ENCODE measurements at regions not wholly inside any gene's neighbourhood (a gene's known extent, or its start where the extent isn't known, plus 50 kb on each side); places are given as distances from the start of the nearest gene placed in this dataset.
"Not testable (repeated sequence)": the region's sequence is repeated elsewhere in the genome, so short reads cannot be mapped to it uniquely, and the experiment has no call there.

DNA sequence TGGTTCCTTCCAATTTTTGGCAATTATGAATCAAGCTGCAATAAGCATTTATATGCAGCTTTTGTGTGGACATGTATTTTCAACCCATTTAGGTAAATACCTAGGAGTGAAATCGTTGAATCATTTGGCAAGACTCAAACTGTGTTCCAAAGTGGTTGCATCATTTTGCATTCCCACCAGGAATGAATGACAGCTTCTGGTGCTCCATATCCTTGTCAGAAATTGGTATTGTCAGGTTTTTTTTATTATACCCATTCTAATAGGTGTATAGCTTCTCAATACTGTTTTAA lies 290.7 kb downstream of the CNTNAP3B start:
- H3K27ac ChIP-seq (ENCODE audit: insufficient read depth, low read length); in situ Hi-C loops (cut with MboI; ENCODE audit: low sequenced_read_pairs); H3K9me1 ChIP-seq (ENCODE audit: insufficient read depth, low read length); H4K8ac ChIP-seq (ENCODE audit: low read depth in 2 of 2, low read length in 2 of 2); H3K4me2 ChIP-seq (ENCODE audit: low read depth, low read length); CTCF ChIA-PET; H2AFZ ChIP-seq (replicated peaks; ENCODE audit: low read length, poor library complexity); H2AK9ac ChIP-seq (replicated peaks; ENCODE audit: low read depth, low read length, poor library complexity); H2AK5ac ChIP-seq (ENCODE audit: low read depth, low read length); H3K4ac ChIP-seq (ENCODE audit: low read depth, low read length); POLR2A ChIA-PET (ENCODE audit: unreplicated experiment); H3K79me1 ChIP-seq (ENCODE audit: low read depth in 1 of 2, low read length in 2 of 2); DNase-seq; H3K27me3 ChIP-seq (ENCODE audit: control insufficient read depth, insufficient read depth, low read length); intact Hi-C loops (cut with micrococcal nuclease); H2BK20ac ChIP-seq (ENCODE audit: low read depth, low read length); H2BK5ac ChIP-seq (ENCODE audit: low read depth, low read length, poor library complexity, severe bottlenecking); H4K91ac ChIP-seq (ENCODE audit: insufficient read depth, low read depth, low read length); H3K36me3 ChIP-seq (ENCODE audit: control insufficient read depth, insufficient read depth, low read length); H3K9ac ChIP-seq (ENCODE audit: low read depth, low read length); H3K56ac ChIP-seq (ENCODE audit: extremely low read depth, insufficient read depth, low read length); H4K5ac ChIP-seq (ENCODE audit: low read depth, low read length); dilution Hi-C loops (cut with HindIII; ENCODE audit: low sequenced_read_pairs, unreplicated experiment); H3K4me3 ChIP-seq (ENCODE audit: insufficient read depth, low read depth, low read length); H3K18ac ChIP-seq (ENCODE audit: low read depth, low read length); H3K23ac ChIP-seq (ENCODE audit: low read depth, low read length); H2BK120ac ChIP-seq (ENCODE audit: low read depth, low read length); H2BK15ac ChIP-seq (ENCODE audit: low read depth, low read length); BruUV-seq (replicated peaks); H3K14ac ChIP-seq (replicated peaks; ENCODE audit: low read depth, low read length); H3K4me1 ChIP-seq (ENCODE audit: control insufficient read depth, insufficient read depth, low read length); ATAC-seq (ENCODE audit: low read depth); H4K20me1 ChIP-seq (ENCODE audit: insufficient read depth, low read length); H3K9me3 ChIP-seq (ENCODE audit: control insufficient read depth, insufficient read depth, low read length): not testable (repeated sequence)
- WGBS, 2 experiments (ENCODE audit: extremely low coverage in 2 of 2, insufficient read length in 1 of 2) = no CpG with 5 or more reads among the region's 1 CpG

DNA sequence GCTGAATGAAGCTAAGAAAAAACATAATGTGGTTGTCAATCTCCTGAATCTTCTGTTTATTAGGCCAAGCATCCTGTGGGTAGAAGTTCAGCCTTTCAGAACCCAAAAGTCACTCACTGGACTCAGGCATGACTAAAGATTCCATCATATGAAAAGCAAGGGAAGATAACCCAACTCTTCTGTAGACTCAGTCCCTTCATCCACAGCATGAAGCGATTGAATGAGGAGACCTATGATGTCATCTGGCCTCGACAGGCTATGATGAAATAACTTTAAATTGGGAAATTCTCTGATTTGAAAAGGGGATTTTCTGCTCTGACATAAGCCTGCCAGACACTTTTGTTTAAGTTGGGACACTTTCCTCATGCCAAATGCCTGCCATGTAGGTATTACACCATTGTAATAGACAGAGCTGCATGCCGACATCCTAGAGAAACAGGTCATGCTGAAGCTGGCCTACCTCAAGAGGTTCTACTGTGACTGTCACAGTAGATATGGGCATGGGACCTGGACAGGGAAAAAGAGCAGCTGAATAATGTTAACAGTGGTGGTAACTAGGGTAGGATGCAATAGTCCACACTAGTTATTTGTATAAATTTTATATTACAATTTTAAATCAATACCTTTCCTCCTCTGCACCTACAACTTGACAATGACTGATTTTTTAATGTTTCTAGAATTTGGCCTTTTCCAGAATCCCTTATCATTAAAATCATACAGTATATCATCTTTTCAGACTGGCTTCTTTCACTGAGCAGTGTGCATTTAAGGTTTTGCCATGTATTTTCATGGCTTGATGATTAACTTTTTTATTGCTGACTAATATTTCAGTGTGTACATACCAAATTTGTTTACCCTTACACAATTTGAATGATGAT lies 291.3 kb downstream of the CNTNAP3B start:
- H4K20me1 ChIP-seq (ENCODE audit: insufficient read depth, low read length); H3K56ac ChIP-seq (ENCODE audit: extremely low read depth, insufficient read depth, low read length); DNase-seq; H2AK9ac ChIP-seq (replicated peaks; ENCODE audit: low read depth, low read length, poor library complexity); H3K27ac ChIP-seq (ENCODE audit: insufficient read depth, low read length); H2BK120ac ChIP-seq (ENCODE audit: low read depth, low read length); H2BK5ac ChIP-seq (ENCODE audit: low read depth, low read length, poor library complexity, severe bottlenecking); intact Hi-C loops (cut with micrococcal nuclease); BruUV-seq (replicated peaks); H2AK5ac ChIP-seq (ENCODE audit: low read depth, low read length); CTCF ChIA-PET; H4K8ac ChIP-seq (ENCODE audit: low read depth in 2 of 2, low read length in 2 of 2); H3K4me3 ChIP-seq (ENCODE audit: insufficient read depth, low read depth, low read length); dilution Hi-C loops (cut with HindIII; ENCODE audit: low sequenced_read_pairs, unreplicated experiment); H3K4me1 ChIP-seq (ENCODE audit: control insufficient read depth, insufficient read depth, low read length); H2BK15ac ChIP-seq (ENCODE audit: low read depth, low read length); H3K4ac ChIP-seq (ENCODE audit: low read depth, low read length); H3K18ac ChIP-seq (ENCODE audit: low read depth, low read length); H4K5ac ChIP-seq (ENCODE audit: low read depth, low read length); POLR2A ChIA-PET (ENCODE audit: unreplicated experiment); H4K91ac ChIP-seq (ENCODE audit: insufficient read depth, low read depth, low read length); H3K27me3 ChIP-seq (ENCODE audit: control insufficient read depth, insufficient read depth, low read length); in situ Hi-C loops (cut with MboI; ENCODE audit: low sequenced_read_pairs); H3K23ac ChIP-seq (ENCODE audit: low read depth, low read length); H3K4me2 ChIP-seq (ENCODE audit: low read depth, low read length); H3K9me1 ChIP-seq (ENCODE audit: insufficient read depth, low read length); H3K79me1 ChIP-seq (ENCODE audit: low read depth in 1 of 2, low read length in 2 of 2); H2BK20ac ChIP-seq (ENCODE audit: low read depth, low read length); H3K36me3 ChIP-seq (ENCODE audit: control insufficient read depth, insufficient read depth, low read length); H3K14ac ChIP-seq (replicated peaks; ENCODE audit: low read depth, low read length); ATAC-seq (ENCODE audit: low read depth); H3K9ac ChIP-seq (ENCODE audit: low read depth, low read length); H3K9me3 ChIP-seq (ENCODE audit: control insufficient read depth, insufficient read depth, low read length); H2AFZ ChIP-seq (replicated peaks; ENCODE audit: low read length, poor library complexity): not testable (repeated sequence)
- no CpG with 5 or more reads among the region's 3 CpGs for WGBS, 2 experiments (ENCODE audit: extremely low coverage in 2 of 2, insufficient read length in 1 of 2)
